ENCODE measurements at regions not wholly inside any gene's neighbourhood (a gene's known extent, or its start where the extent isn't known, plus 50 kb on each side); places are given as distances from the start of the nearest gene placed in this dataset.

DNA sequence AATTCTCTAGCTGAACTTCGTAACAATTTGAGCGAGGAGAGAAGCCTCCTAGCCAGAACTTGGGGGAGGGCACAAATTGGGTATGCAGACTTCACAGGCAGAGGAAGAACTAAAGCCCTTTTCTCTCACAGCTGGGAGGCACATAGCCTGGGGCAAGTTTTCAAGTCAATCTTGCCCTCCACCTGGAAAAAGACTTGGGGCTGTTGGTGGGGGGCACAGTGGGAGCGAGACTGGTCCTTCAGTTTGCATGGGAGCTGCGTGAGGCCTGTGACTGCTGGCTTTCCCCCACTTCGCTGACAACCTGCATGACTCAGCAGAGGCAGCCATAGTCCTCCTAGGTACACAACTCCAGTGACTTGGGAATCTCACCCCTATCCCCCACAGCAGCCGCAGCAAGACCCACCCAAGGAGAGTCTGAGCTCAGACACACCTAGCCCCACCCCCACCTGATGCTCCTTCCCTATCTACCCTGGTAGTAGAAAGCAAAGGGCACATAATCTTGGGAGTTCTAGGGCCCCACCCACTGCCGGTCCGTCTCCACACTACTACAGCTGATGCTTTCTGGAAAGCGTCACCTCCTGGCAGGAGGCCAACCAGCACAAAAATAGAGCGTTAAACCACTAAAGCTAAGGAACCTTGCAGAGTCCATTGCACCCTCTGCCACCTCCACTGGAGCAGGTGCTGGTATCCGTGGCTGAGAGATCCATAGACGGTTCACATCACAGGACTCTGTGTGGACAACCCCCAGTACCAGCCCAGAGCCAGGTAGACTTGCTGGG lies 160.8 kb downstream of the CBLL2 start:
- H3K4me3 ChIP-seq (ENCODE audit: low read depth, low read length), result no peak overlapping the region
- TF ChIP-seq CTCF (conservative IDR thresholded peaks at IDR 0.05; ENCODE audit: low read depth, low read length), result no peak
- DNase-seq (ENCODE audit: low read depth), result no peak

DNA sequence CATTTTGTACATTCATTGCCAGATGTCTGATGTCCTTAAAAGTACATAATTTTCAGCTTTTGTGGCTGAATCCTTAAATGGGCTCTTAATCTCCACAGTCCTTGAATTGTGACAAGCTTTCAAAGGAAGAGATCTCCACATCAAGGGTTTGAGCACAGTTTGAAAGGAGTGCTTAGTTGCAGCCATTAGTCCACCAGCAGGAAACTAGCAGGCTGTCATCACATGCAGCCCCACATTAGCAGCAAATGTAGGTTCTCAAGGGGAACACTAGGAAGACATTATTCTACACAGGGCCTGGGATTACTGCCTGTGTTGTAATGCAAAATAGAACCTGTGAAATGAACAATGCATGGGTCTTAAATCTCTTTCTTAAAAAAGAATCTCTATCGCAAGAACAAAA lies 173.2 kb downstream of the CBLL2 start:
- TF ChIP-seq CTCF (conservative IDR thresholded peaks at IDR 0.05; ENCODE audit: low read depth, low read length), result no peak
- DNase-seq (ENCODE audit: low read depth), result no peak
- no peak overlapping the region for H3K4me3 ChIP-seq (ENCODE audit: low read depth, low read length)

- TF ChIP-seq CTCF (conservative IDR thresholded peaks at IDR 0.05; ENCODE audit: low read depth, low read length), result no peak
- no peak overlapping the region for H3K4me3 ChIP-seq (ENCODE audit: low read depth, low read length)
- no peak for DNase-seq (ENCODE audit: low read depth)
These were observed 190.2 kb downstream of the CBLL2 start for GRCh38 chrX:22462959-22463358.

GRCh38 chrX:22467571-22467970 lies 194.9 kb downstream of the CBLL2 start:
- TF ChIP-seq CTCF (conservative IDR thresholded peaks at IDR 0.05; ENCODE audit: low read depth, low read length), result no peak
- no peak for DNase-seq (ENCODE audit: low read depth)
- H3K4me3 ChIP-seq (ENCODE audit: low read depth, low read length), result no peak overlapping the region

GRCh38 chrX:22481436-22481835 lies 208.7 kb downstream of the CBLL2 start:
- peak; percentile 1 for DNase-seq (ENCODE audit: low read depth)
- no peak for TF ChIP-seq CTCF (conservative IDR thresholded peaks at IDR 0.05; ENCODE audit: low read depth, low read length)
- H3K4me3 ChIP-seq (ENCODE audit: low read depth, low read length), result no peak overlapping the region

- TF ChIP-seq CTCF (conservative IDR thresholded peaks at IDR 0.05; ENCODE audit: low read depth, low read length), result no peak
- DNase-seq (ENCODE audit: low read depth), result peak; percentile 1
- no peak overlapping the region for H3K4me3 ChIP-seq (ENCODE audit: low read depth, low read length)
These were observed 213.6 kb downstream of the CBLL2 start for GRCh38 chrX:22486296-22486695.

GRCh38 chrX:22516893-22517292 lies 244.2 kb downstream of the CBLL2 start:
- TF ChIP-seq CTCF (conservative IDR thresholded peaks at IDR 0.05; ENCODE audit: low read depth, low read length), result no peak

More at GRCh38 chrX:22516893-22517292, 244.2 kb downstream of the CBLL2 start:
- no peak overlapping the region for H3K4me3 ChIP-seq (ENCODE audit: low read depth, low read length)
- DNase-seq (ENCODE audit: low read depth), result no peak
